Hepatocyte (in vitro differentiated cells): ENCODE measurements at regions not wholly inside any gene's neighbourhood (a gene's known extent, or its start where the extent isn't known, plus 50 kb on each side); places are given as distances from the start of the nearest gene placed in this dataset.

Experiments used
- DNase-seq: peaks from one replicate; pipeline ENCODE4 v3.0.0-alpha.2; 2016; ENCODE audit warnings: low spot score
- H2AFZ ChIP-seq: fragments of 200-600 bp; sonication (generic); 2 replicates; pipeline ENCODE4 v1.6.0; 2016; ENCODE audit warnings: antibody characterized with exemption, mild to moderate bottlenecking
- H3K27ac ChIP-seq: fragments of 200-600 bp; sonication (generic); 2 replicates; pipeline ENCODE4 v1.5.1; 2016; ENCODE audit warnings: mild to moderate bottlenecking
- H3K27me3 ChIP-seq: fragments of 200-600 bp; sonication (generic); 2 replicates; pipeline ENCODE4 v1.6.1; 2016
- H3K36me3 ChIP-seq: fragments of 200-600 bp; sonication (generic); replicated peaks from 2 replicates; pipeline ENCODE4 v1.5.1; 2016; ENCODE audit warnings: low read depth; ENCODE audit not compliant: insufficient read depth
- H3K4me1 ChIP-seq: fragments of 200-600 bp; sonication (generic); 2 replicates; pipeline ENCODE4 v1.5.1; 2016; ENCODE audit warnings: mild to moderate bottlenecking, moderate library complexity; ENCODE audit not compliant: insufficient read depth
- H3K4me2 ChIP-seq: fragments of 200-600 bp; sonication (generic); 2 replicates; pipeline ENCODE4 v1.6.0; 2016
- H3K4me3 ChIP-seq: fragments of 200-600 bp; sonication (generic); 2 replicates; pipeline ENCODE4 v1.5.1; 2016; ENCODE audit warnings: mild to moderate bottlenecking
- H3K79me2 ChIP-seq: fragments of 200-600 bp; sonication (generic); 2 replicates; pipeline ENCODE4 v1.6.0; 2017; ENCODE audit warnings: mild to moderate bottlenecking
- H3K9me2 ChIP-seq: fragments of 200-600 bp; sonication (generic); replicated peaks from 2 replicates; pipeline ENCODE4 v1.6.0; 2017; ENCODE audit warnings: mild to moderate bottlenecking; ENCODE audit not compliant: insufficient read depth
- H3K9me3 ChIP-seq: fragments of 200-600 bp; sonication (generic); 2 replicates; pipeline ENCODE4 v1.5.1; 2016; ENCODE audit warnings: low read depth, mild to moderate bottlenecking
- H4K20me1 ChIP-seq: fragments of 200-600 bp; sonication (generic); 2 replicates; pipeline ENCODE4 v1.6.0; 2016; ENCODE audit warnings: mild to moderate bottlenecking; ENCODE audit not compliant: insufficient read depth, poor library complexity, severe bottlenecking
- EZH2 ChIP-seq: fragments of 200-600 bp; sonication (generic); IDR thresholded peaks from 2 replicates; pipeline ENCODE4 v1.6.1; 2016; ENCODE audit warnings: antibody characterized with exemption, mild to moderate bottlenecking, borderline replicate concordance
- EZH2phosphoT487 ChIP-seq: fragments of 200-600 bp; sonication (generic); IDR thresholded peaks from one replicate; pipeline ENCODE4 v1.6.1; 2018; ENCODE audit warnings: antibody characterized with exemption, mild to moderate bottlenecking, low read depth, moderate library complexity; ENCODE audit not compliant: unreplicated experiment, severe bottlenecking
- WGBS: methylation state at CpG from one replicate; pipeline ENCODE4 v1.1.6; 2016; ENCODE audit warnings: low lambda C conversion rate; ENCODE audit errors: missing lambda C conversion rate; 5-methylcytosine and 5-hydroxymethylcytosine counted together
- TF ChIP-seq, protein P1 (sequence below): fragments of 200-600 bp; sonication (generic); IDR thresholded peaks from 2 replicates; pipeline ENCODE4 v1.5.1; 2016; ENCODE audit warnings: antibody characterized with exemption, mild to moderate bottlenecking; ENCODE audit not compliant: poor library complexity

DNA sequence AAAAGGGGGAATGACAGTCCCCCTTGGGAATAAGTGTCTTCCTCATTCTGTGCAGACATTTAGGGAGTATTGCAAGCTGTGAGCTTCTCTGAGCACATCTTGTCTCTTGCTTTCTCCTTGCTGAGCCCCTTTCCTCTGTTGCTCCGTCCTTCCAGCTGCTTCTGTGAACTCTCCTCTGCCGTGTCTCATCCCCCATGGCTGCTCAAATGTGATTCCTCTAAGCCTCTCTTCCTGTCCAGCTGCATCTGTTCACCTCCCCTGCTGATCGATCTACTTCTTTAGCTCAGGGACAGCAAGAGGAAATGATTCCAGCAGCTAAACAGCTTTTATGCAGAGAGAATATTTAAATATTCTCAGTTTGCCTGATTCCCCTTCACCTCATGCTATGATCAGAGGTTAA is 328.0 kb upstream of the DNAJC19 start:
- WGBS: 52% methylated on average over 3 of the region's 3 CpGs
- no peak overlapping the region for H3K4me3 ChIP-seq
- peaks cover 11% of the 10 kb centered on the region for H3K27me3 ChIP-seq
- no peaks in the 10 kb centered on the region for H3K9me2 ChIP-seq
- no peak overlapping the region for H3K27ac ChIP-seq
- DNase-seq: no peak
- no peaks in the 10 kb centered on the region for H4K20me1 ChIP-seq
- no peaks in the 10 kb centered on the region for H3K4me1 ChIP-seq
- H3K79me2 ChIP-seq: no peaks in the 10 kb centered on the region
- H3K4me2 ChIP-seq: no peak overlapping the region
- no peak for TF ChIP-seq EZH2phosphoT487
- TF ChIP-seq, protein P1, sequence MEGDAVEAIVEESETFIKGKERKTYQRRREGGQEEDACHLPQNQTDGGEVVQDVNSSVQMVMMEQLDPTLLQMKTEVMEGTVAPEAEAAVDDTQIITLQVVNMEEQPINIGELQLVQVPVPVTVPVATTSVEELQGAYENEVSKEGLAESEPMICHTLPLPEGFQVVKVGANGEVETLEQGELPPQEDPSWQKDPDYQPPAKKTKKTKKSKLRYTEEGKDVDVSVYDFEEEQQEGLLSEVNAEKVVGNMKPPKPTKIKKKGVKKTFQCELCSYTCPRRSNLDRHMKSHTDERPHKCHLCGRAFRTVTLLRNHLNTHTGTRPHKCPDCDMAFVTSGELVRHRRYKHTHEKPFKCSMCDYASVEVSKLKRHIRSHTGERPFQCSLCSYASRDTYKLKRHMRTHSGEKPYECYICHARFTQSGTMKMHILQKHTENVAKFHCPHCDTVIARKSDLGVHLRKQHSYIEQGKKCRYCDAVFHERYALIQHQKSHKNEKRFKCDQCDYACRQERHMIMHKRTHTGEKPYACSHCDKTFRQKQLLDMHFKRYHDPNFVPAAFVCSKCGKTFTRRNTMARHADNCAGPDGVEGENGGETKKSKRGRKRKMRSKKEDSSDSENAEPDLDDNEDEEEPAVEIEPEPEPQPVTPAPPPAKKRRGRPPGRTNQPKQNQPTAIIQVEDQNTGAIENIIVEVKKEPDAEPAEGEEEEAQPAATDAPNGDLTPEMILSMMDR: no peak
- no peak for TF ChIP-seq EZH2
- H2AFZ ChIP-seq: no peak overlapping the region
- H3K9me3 ChIP-seq: no peaks in the 10 kb centered on the region
- H3K36me3 ChIP-seq: no peaks in the 10 kb centered on the region

DNA sequence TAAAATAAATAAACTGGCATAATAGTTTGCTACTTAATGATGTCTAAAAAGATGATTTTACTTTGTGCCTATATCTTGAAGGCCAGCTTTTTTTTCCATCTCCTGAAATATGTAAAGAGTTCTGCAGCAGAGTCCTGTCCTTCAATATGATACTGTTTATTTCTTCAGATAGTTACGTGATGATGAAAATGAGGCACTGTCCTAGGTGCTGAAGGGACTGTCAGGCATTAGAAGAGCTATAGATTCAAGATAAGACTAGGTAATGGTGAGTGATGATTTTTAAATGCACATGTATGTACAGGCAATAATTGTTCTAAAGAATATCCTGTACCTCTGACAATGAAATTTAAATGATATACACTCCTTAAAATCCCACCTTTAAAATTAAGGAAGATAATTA is 326.9 kb upstream of the DNAJC19 start:
- Histone ChIP-seq H3K4me1 (no peaks in the 10 kb centered on the region), H3K4me2 (no peak overlapping the region), H3K27ac (no peak overlapping the region), H2AFZ (no peak overlapping the region), H3K4me3 (no peak overlapping the region), H3K9me3 (no peaks in the 10 kb centered on the region), H3K27me3 (peaks cover 20% of the 10 kb centered on the region), H3K36me3 (no peaks in the 10 kb centered on the region), H3K79me2 (no peaks in the 10 kb centered on the region), H3K9me2 (no peaks in the 10 kb centered on the region), H4K20me1 (no peaks in the 10 kb centered on the region)
- TF ChIP-seq EZH2 (no peak), EZH2phosphoT487 (no peak)
- TF ChIP-seq, protein P1: no peak
- peak; percentile 20 for DNase-seq
- WGBS: 11% methylated on average over 1 of the region's 1 CpG

DNA sequence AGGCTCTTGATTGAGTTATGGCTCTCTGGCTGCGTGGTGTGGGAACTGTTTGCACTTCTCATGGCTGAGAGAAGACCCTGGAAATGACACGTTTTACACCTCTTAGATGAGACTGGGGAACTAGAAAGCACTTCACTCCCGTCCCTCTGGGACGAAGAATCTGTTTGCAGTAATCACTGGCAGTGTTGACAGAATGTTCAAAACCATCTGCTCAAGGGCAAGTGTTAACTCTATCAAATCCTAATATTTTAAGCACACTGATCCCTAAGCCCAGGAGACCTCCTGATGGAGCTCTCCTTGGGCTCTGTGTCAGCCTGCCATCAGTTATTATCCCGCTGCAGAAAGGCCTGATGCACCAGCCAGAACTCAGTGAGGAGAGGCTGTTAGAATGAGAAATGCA is 323.8 kb upstream of the DNAJC19 start:
- H3K27me3 ChIP-seq: peaks cover 29% of the 10 kb centered on the region
- no peaks in the 10 kb centered on the region for H3K4me1 ChIP-seq
- no peak overlapping the region for H3K4me3 ChIP-seq
- H3K27ac ChIP-seq: no peak overlapping the region
- no peak for DNase-seq
- H3K9me3 ChIP-seq: no peaks in the 10 kb centered on the region
- H3K79me2 ChIP-seq: no peaks in the 10 kb centered on the region
- TF ChIP-seq, protein P1: no peak
- TF ChIP-seq EZH2phosphoT487 (no peak), EZH2 (no peak)
- H3K4me2 ChIP-seq: no peak overlapping the region
- no peaks in the 10 kb centered on the region for H4K20me1 ChIP-seq
- no peaks in the 10 kb centered on the region for H3K9me2 ChIP-seq
- H2AFZ ChIP-seq: no peak overlapping the region
- WGBS: 29% methylated on average over 5 of the region's 5 CpGs
- no peaks in the 10 kb centered on the region for H3K36me3 ChIP-seq

GRCh38 chr3:181311186-181311585 is 321.6 kb upstream of the DNAJC19 start:
- WGBS: 75% methylated on average over 6 of the region's 6 CpGs
- Histone ChIP-seq H3K4me3 (no peak overlapping the region), H3K36me3 (no peaks in the 10 kb centered on the region), H4K20me1 (no peaks in the 10 kb centered on the region), H2AFZ (no peak overlapping the region), H3K79me2 (no peaks in the 10 kb centered on the region), H3K27me3 (peaks cover 29% of the 10 kb centered on the region), H3K4me2 (no peak overlapping the region), H3K9me2 (no peaks in the 10 kb centered on the region), H3K4me1 (no peaks in the 10 kb centered on the region), H3K27ac (no peak overlapping the region), H3K9me3 (no peaks in the 10 kb centered on the region)
- no peak for TF ChIP-seq EZH2phosphoT487
- TF ChIP-seq, protein P1: no peak
- no peak for TF ChIP-seq EZH2
- no peak for DNase-seq
